OCI-LY3 (cell line): ENCODE measurements at regions not wholly inside any gene's neighbourhood (a gene's known extent, or its start where the extent isn't known, plus 50 kb on each side); places are given as distances from the start of the nearest gene placed in this dataset.

Experiments used
- H2AFZ ChIP-seq: fragments of 200-600, 300-600 bp; shearing (Covaris generic); 2 replicates; pipeline ENCODE4 v1.6.0; 2014; ENCODE audit warnings: antibody characterized with exemption, low read depth, low read length
- H3K27ac ChIP-seq: fragments of 200-600, 300-600 bp; sonication (generic); 2 replicates; pipeline ENCODE4 v1.5.1; 2014; ENCODE audit warnings: mild to moderate bottlenecking, low read length, moderate library complexity, mixed read lengths
- H3K27me3 ChIP-seq: fragments of 200-600, 300-600 bp; sonication (generic); 2 replicates; pipeline ENCODE4 v1.6.1; 2014; ENCODE audit warnings: low read depth, low read length, mixed read lengths
- H3K36me3 ChIP-seq: fragments of 200-600, 300-600 bp; sonication (generic); replicated peaks from 2 replicates; pipeline ENCODE3; 2014; ENCODE audit warnings: low read depth, low read length, mixed read lengths
- H3K4me1 ChIP-seq: fragments of 300-600, 200-600 bp; sonication (generic); 2 replicates; pipeline ENCODE4 v1.6.1; 2014; ENCODE audit warnings: low read length, mixed read lengths
- H3K4me2 ChIP-seq: fragments of 200-600, 300-600 bp; sonication (generic); 2 replicates; pipeline ENCODE4 v1.6.1; 2014; ENCODE audit warnings: low read length, mixed read lengths
- H3K4me3 ChIP-seq: fragments of 300-600, 200-600 bp; sonication (generic); 2 replicates; pipeline ENCODE4 v1.5.1; 2014; ENCODE audit warnings: antibody characterized with exemption, mild to moderate bottlenecking, low read length, moderate library complexity
- H3K79me2 ChIP-seq: fragments of 300-600, 200-600 bp; shearing (Covaris generic); 2 replicates; pipeline ENCODE4 v1.6.1; 2014; ENCODE audit warnings: mild to moderate bottlenecking, low read length, mixed read lengths
- H3K9ac ChIP-seq: fragments of 300-600, 200-600 bp; shearing (Covaris generic); 2 replicates; pipeline ENCODE4 v1.6.0; 2014; ENCODE audit warnings: mild to moderate bottlenecking, low read length, moderate library complexity
- H3K9me3 ChIP-seq: fragments of 200-600, 300-600 bp; shearing (Covaris generic); 2 replicates; pipeline ENCODE4 v1.6.1; 2014; ENCODE audit warnings: low read length, mixed read lengths; ENCODE audit not compliant: insufficient read depth
- H4K20me1 ChIP-seq: fragments of 200-600, 300-600 bp; sonication (generic); 2 replicates; pipeline ENCODE4 v1.6.1; 2016; ENCODE audit warnings: low read length, mixed read lengths; ENCODE audit not compliant: insufficient read depth
- EZH2phosphoT487 ChIP-seq: fragments of 200-600 bp; shearing (Covaris generic); IDR thresholded peaks from 2 replicates; pipeline ENCODE4 v1.6.1; 2018; ENCODE audit warnings: antibody characterized with exemption, mixed run types, low read depth
- TF ChIP-seq, protein P1 (sequence below): fragments of 200-600, 300-600 bp; sonication (generic); IDR thresholded peaks from 2 replicates; pipeline ENCODE4 v1.5.1; 2014; ENCODE audit warnings: antibody characterized with exemption, low read length, low read depth

DNA sequence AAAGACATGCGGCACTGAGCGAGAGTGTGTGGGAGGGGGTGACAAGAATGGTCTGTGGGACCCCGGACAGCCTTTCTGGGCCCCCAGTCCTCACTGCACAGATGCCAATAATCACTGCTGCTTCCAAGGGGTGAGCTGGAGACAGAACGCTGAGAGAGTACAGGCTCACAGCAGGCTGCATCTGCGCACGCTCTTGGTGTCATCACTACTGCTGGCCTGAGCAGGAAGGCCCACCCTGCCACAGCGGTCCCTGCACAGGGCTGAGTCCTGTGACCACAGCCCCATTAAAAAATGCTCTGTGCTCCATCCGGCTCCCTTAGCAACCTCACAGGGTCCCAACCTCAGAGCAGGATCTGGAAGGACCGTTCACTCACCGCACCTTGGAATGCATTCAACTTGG is 205.5 kb upstream of the NSMCE3 start:
- H3K79me2 ChIP-seq, result no peaks in the 10 kb centered on the region
- no peaks in the 10 kb centered on the region for H3K9me3 ChIP-seq
- no peak overlapping the region for H3K9ac ChIP-seq
- no peaks in the 10 kb centered on the region for H3K4me1 ChIP-seq
- H3K27ac ChIP-seq, result no peak overlapping the region
- no peak overlapping the region for H2AFZ ChIP-seq
- TF ChIP-seq, protein P1, sequence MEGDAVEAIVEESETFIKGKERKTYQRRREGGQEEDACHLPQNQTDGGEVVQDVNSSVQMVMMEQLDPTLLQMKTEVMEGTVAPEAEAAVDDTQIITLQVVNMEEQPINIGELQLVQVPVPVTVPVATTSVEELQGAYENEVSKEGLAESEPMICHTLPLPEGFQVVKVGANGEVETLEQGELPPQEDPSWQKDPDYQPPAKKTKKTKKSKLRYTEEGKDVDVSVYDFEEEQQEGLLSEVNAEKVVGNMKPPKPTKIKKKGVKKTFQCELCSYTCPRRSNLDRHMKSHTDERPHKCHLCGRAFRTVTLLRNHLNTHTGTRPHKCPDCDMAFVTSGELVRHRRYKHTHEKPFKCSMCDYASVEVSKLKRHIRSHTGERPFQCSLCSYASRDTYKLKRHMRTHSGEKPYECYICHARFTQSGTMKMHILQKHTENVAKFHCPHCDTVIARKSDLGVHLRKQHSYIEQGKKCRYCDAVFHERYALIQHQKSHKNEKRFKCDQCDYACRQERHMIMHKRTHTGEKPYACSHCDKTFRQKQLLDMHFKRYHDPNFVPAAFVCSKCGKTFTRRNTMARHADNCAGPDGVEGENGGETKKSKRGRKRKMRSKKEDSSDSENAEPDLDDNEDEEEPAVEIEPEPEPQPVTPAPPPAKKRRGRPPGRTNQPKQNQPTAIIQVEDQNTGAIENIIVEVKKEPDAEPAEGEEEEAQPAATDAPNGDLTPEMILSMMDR, result no peak
- H3K4me3 ChIP-seq, result no peak overlapping the region
- H3K4me2 ChIP-seq, result no peak overlapping the region
- H4K20me1 ChIP-seq, result no peaks in the 10 kb centered on the region
- no peaks in the 10 kb centered on the region for H3K27me3 ChIP-seq
- no peaks in the 10 kb centered on the region for H3K36me3 ChIP-seq

DNA sequence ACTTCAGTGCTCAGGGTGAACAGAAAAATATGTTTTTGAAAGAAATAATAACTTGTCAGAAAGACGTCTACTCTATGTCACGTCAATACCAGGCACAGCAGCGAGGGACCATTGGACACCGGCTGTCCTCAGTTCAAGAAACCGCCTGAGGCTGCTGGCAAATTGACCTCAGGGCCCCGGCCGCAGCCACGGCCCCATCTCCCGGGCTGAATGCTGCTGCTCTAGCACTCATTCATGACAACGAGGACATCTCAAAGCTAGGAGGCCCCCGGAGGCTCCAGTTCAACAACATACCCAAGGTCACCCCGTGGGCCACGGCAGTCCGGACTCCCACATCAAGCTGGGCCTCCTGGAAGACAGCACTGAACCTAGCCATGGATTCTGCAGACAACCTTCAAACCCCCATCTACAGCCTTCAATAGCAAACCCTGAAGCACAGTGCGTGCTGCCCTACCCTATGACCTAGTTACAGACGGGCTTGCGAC is 204.0 kb upstream of the NSMCE3 start:
- Histone ChIP-seq H3K36me3 (no peaks in the 10 kb centered on the region), H3K4me1 (no peaks in the 10 kb centered on the region), H3K4me2 (no peak overlapping the region), H3K9ac (no peak overlapping the region), H3K4me3 (no peak overlapping the region), H2AFZ (no peak overlapping the region), H3K9me3 (no peaks in the 10 kb centered on the region), H4K20me1 (no peaks in the 10 kb centered on the region), H3K79me2 (no peaks in the 10 kb centered on the region), H3K27me3 (no peaks in the 10 kb centered on the region), H3K27ac (no peak overlapping the region)
- TF ChIP-seq, protein P1, result no peak
- TF ChIP-seq EZH2phosphoT487, result no peak

DNA sequence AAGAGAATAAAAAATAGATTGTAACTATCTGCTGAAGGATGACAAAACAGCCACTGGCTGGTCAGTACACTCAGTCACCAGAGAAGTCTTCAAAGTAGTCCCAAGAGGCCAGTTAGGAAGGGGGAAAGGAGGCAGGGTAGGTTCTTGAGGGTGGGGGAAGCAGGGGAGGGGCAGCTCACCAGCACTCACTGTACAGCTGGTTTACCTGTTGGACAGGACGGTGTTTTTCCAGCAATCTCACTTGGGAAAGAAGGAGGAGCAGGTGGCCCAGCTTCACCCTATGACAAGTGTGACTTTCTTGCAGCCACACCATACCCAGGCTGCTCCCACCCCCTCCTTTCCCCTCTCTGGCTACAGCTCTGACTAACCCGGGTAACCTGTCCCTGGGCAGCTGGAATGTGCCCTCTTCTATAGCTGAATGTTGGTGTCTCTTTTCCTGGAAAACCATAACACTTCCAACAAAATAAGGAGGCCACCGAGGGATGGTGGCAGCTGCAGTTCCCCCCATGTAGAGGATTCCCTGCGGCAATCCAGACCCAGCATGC is 203.4 kb upstream of the NSMCE3 start:
- no peak overlapping the region for H3K27ac ChIP-seq
- no peak overlapping the region for H3K4me2 ChIP-seq
- no peaks in the 10 kb centered on the region for H3K79me2 ChIP-seq
- H3K27me3 ChIP-seq, result no peaks in the 10 kb centered on the region
- no peaks in the 10 kb centered on the region for H3K9me3 ChIP-seq
- no peak overlapping the region for H3K4me3 ChIP-seq
- TF ChIP-seq, protein P1, result no peak
- TF ChIP-seq EZH2phosphoT487, result no peak
- H4K20me1 ChIP-seq, result no peaks in the 10 kb centered on the region
- no peaks in the 10 kb centered on the region for H3K36me3 ChIP-seq
- H2AFZ ChIP-seq, result no peak overlapping the region
- H3K9ac ChIP-seq, result no peak overlapping the region
- H3K4me1 ChIP-seq, result no peaks in the 10 kb centered on the region

DNA sequence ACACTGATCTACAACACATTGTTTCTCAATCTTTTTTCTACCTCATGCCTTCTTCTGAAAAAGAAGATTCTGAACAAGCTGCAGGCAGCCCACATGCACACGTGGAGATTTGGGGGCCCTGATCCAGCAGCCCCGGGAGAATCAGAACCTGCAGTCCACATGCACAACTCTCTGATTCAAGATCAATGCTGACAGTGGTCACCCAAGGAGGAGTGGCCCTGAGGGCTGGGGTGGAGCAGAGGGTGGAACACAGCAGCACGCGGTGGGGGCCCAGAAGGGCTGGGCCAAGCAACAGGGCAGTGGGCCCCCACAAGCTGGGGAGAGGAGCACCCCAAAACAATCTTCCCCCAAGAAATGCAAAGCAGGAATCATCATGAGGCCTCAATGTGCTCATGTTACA is 202.1 kb upstream of the NSMCE3 start:
- TF ChIP-seq EZH2phosphoT487, result no peak
- TF ChIP-seq, protein P1, result no peak
- no peaks in the 10 kb centered on the region for H3K27me3 ChIP-seq

More for the DNA sequence above, 202.1 kb upstream of the NSMCE3 start:
- Histone ChIP-seq H4K20me1 (no peaks in the 10 kb centered on the region), H2AFZ (no peak overlapping the region), H3K4me2 (no peak overlapping the region), H3K79me2 (no peaks in the 10 kb centered on the region), H3K36me3 (no peaks in the 10 kb centered on the region), H3K27ac (no peak overlapping the region), H3K4me1 (no peaks in the 10 kb centered on the region), H3K4me3 (no peak overlapping the region), H3K9me3 (no peaks in the 10 kb centered on the region), H3K9ac (no peak overlapping the region)
